ENCODE measurements at regions not wholly inside any gene's neighbourhood (a gene's known extent, or its start where the extent isn't known, plus 50 kb on each side); places are given as distances from the start of the nearest gene placed in this dataset.

- DNase-seq (ENCODE audit: low spot score): no peak
Observed at GRCh38 chr10:110355141-110355831, 50.6 kb upstream of the SMNDC1 start.

GRCh38 chr10:110355922-110356627 is 51.4 kb upstream of the SMNDC1 start:
- no peak for DNase-seq (ENCODE audit: low spot score)

GRCh38 chr10:110356628-110357245 is 52.0 kb upstream of the SMNDC1 start:
- DNase-seq (ENCODE audit: low spot score): peak; percentile 83

- DNase-seq (ENCODE audit: low spot score): peak; percentile 31
Observed at GRCh38 chr10:110357252-110357780, 52.6 kb upstream of the SMNDC1 start.

- no peak for DNase-seq (ENCODE audit: low spot score)
Observed at GRCh38 chr10:110357871-110358270, 53.2 kb upstream of the SMNDC1 start.

- DNase-seq (ENCODE audit: low spot score): no peak
Observed at GRCh38 chr10:110358278-110358677, 53.6 kb upstream of the SMNDC1 start.

- DNase-seq (ENCODE audit: low spot score): peak; percentile 67
Observed at GRCh38 chr10:110358869-110359629, 54.3 kb upstream of the SMNDC1 start.

GRCh38 chr10:110360857-110361474 is 56.2 kb upstream of the SMNDC1 start:
- DNase-seq (ENCODE audit: low spot score): no peak

- no peak for DNase-seq (ENCODE audit: low spot score)
Observed at GRCh38 chr10:110361800-110362456, 57.2 kb upstream of the SMNDC1 start.

- no peak for DNase-seq (ENCODE audit: low spot score)
Observed at GRCh38 chr10:110363572-110364411, 59.1 kb upstream of the SMNDC1 start.

GRCh38 chr10:110364531-110364937 is 59.8 kb upstream of the SMNDC1 start:
- peak; percentile 67 for DNase-seq (ENCODE audit: low spot score)

GRCh38 chr10:110365356-110366143 is 60.8 kb upstream of the SMNDC1 start:
- no peak for DNase-seq (ENCODE audit: low spot score)

GRCh38 chr10:110366635-110367034 is 61.9 kb upstream of the SMNDC1 start:
- DNase-seq (ENCODE audit: low spot score): no peak

- DNase-seq (ENCODE audit: low spot score): no peak
Observed at GRCh38 chr10:110368002-110368401, 63.3 kb upstream of the SMNDC1 start.

- DNase-seq (ENCODE audit: low spot score): no peak
Observed at GRCh38 chr10:110368556-110368955, 63.8 kb upstream of the SMNDC1 start.

- DNase-seq (ENCODE audit: low spot score): no peak
Observed at GRCh38 chr10:110370006-110370405, 65.3 kb upstream of the SMNDC1 start.

- DNase-seq (ENCODE audit: low spot score): no peak
Observed at GRCh38 chr10:110372656-110373055, 67.9 kb upstream of the SMNDC1 start.

GRCh38 chr10:110373059-110373458 is 68.3 kb upstream of the SMNDC1 start:
- DNase-seq (ENCODE audit: low spot score): no peak

GRCh38 chr10:110373857-110374654 is 69.3 kb upstream of the SMNDC1 start:
- DNase-seq (ENCODE audit: low spot score): no peak

Measured in LoVo (cell line).